IMR-90 (cell line): ENCODE measurements at regions not wholly inside any gene's neighbourhood (a gene's known extent, or its start where the extent isn't known, plus 50 kb on each side); places are given as distances from the start of the nearest gene placed in this dataset.
A peak's percentile ranks its signal among the peaks of the same experiment; 100 is the strongest.

Experiments
- ATAC-seq: fragments of 200-7000 bp; cut with Tn5 transposase; 2 replicates; pipeline ENCODE4 v1.9.1; 2020; ENCODE audit warnings: low read depth, mild to moderate bottlenecking, moderate library complexity
- BruUV-seq: library from RNA; stranded (reverse); fragments of 400-500 nt; replicated peaks from 2 replicates; lab custom pipeline; 2021; lab: Mats Ljungman, UMichigan
- CTCF ChIA-PET: fragments of 300-600 bp; formaldehyde crosslinking; extraction: SDS; loops from one replicate; lab custom pipeline; 2021; ENCODE audit warnings: antibody characterized with exemption; lab: Yijun Ruan, JAX
- POLR2A ChIA-PET: fragments of 300-600 bp; sonication (Branson Sonifier 250); formaldehyde crosslinking; loops from one replicate; lab custom pipeline; 2022; ENCODE audit warnings: antibody characterized with exemption; ENCODE audit not compliant: unreplicated experiment; lab: Charles Lee
- DNase-seq: peaks from one replicate; pipeline ENCODE4 v3.0.0; 2013
- H2AFZ ChIP-seq: replicated peaks from 2 replicates; pipeline ENCODE3; 2013; ENCODE audit warnings: low read length, mild to moderate bottlenecking; ENCODE audit not compliant: poor library complexity
- H2AK5ac ChIP-seq: 2 replicates; pipeline ENCODE4 v1.6.1; 2013; ENCODE audit warnings: low read depth, low read length, inconsistent platforms
- H2AK9ac ChIP-seq: replicated peaks from 2 replicates; pipeline ENCODE3; 2013; ENCODE audit warnings: mild to moderate bottlenecking, low read depth, low read length, moderate library complexity; ENCODE audit not compliant: poor library complexity
- H2BK120ac ChIP-seq: 2 replicates; pipeline ENCODE4 v1.6.1; 2013; ENCODE audit warnings: low read depth, low read length, inconsistent platforms
- H2BK15ac ChIP-seq: 3 replicates; pipeline ENCODE4 v1.6.1; 2013; ENCODE audit warnings: low read depth, low read length, inconsistent platforms
- H2BK20ac ChIP-seq: 2 replicates; pipeline ENCODE4 v1.6.1; 2013; ENCODE audit warnings: low read depth, mild to moderate bottlenecking, inconsistent platforms, low read length, moderate library complexity
- H2BK5ac ChIP-seq: 2 replicates; pipeline ENCODE4 v1.6.1; 2013; ENCODE audit warnings: mild to moderate bottlenecking, low read depth, low read length, inconsistent platforms; ENCODE audit not compliant: poor library complexity, severe bottlenecking
- H3K14ac ChIP-seq: replicated peaks from 2 replicates; pipeline ENCODE4 v1.6.1; 2013; ENCODE audit warnings: low read depth, low read length, inconsistent platforms
- H3K18ac ChIP-seq: 2 replicates; pipeline ENCODE4 v1.6.1; 2013; ENCODE audit warnings: low read depth, low read length, control low read depth
- H3K23ac ChIP-seq: 2 replicates; pipeline ENCODE4 v1.6.1; 2013; ENCODE audit warnings: low read depth, low read length, inconsistent platforms
- H3K27ac ChIP-seq: 2 replicates; pipeline ENCODE4 v1.5.1; 2013; ENCODE audit warnings: mild to moderate bottlenecking, control low read depth, low read length; ENCODE audit not compliant: insufficient read depth
- H3K27me3 ChIP-seq: 2 replicates; pipeline ENCODE4 v1.6.1; 2013; ENCODE audit warnings: low read length; ENCODE audit not compliant: control insufficient read depth, insufficient read depth
- H3K36me3 ChIP-seq: 2 replicates; pipeline ENCODE4 v1.6.1; 2013; ENCODE audit warnings: low read length, mixed read lengths; ENCODE audit not compliant: control insufficient read depth, insufficient read depth
- H3K4ac ChIP-seq: 2 replicates; pipeline ENCODE4 v1.6.1; 2013; ENCODE audit warnings: low read depth, low read length, inconsistent platforms
- H3K4me1 ChIP-seq: 2 replicates; pipeline ENCODE4 v1.6.1; 2013; ENCODE audit warnings: low read length, mixed read lengths; ENCODE audit not compliant: control insufficient read depth, insufficient read depth
- H3K4me2 ChIP-seq: 2 replicates; pipeline ENCODE4 v1.6.1; 2013; ENCODE audit warnings: low read depth, mild to moderate bottlenecking, control low read depth, low read length, moderate library complexity
- H3K4me3 ChIP-seq: 2 replicates; pipeline ENCODE4 v1.5.1; 2013; ENCODE audit warnings: low read depth, mild to moderate bottlenecking, control low read depth, low read length, moderate library complexity; ENCODE audit not compliant: insufficient read depth
- H3K56ac ChIP-seq: 2 replicates; pipeline ENCODE4 v1.6.1; 2013; ENCODE audit warnings: low read length, inconsistent platforms; ENCODE audit not compliant: insufficient read depth; ENCODE audit errors: extremely low read depth
- H3K79me1 ChIP-seq, 2 experiments: 2 replicates each; pipeline ENCODE4 v1.6.1; 2013; ENCODE audit warnings: low read length in 2 of 2, inconsistent platforms in 1 of 2, low read depth in 1 of 2
- H3K9ac ChIP-seq: 2 replicates; pipeline ENCODE4 v1.6.1; 2013; ENCODE audit warnings: low read depth, low read length, control low read depth
- H3K9me1 ChIP-seq: 2 replicates; pipeline ENCODE4 v1.6.1; 2013; ENCODE audit warnings: low read length, inconsistent platforms; ENCODE audit not compliant: insufficient read depth
- H3K9me3 ChIP-seq: 2 replicates; pipeline ENCODE4 v1.6.1; 2013; ENCODE audit warnings: low read length; ENCODE audit not compliant: control insufficient read depth, insufficient read depth
- H4K20me1 ChIP-seq: 2 replicates; pipeline ENCODE4 v1.6.1; 2013; ENCODE audit warnings: low read length, inconsistent platforms; ENCODE audit not compliant: insufficient read depth
- H4K5ac ChIP-seq: 2 replicates; pipeline ENCODE4 v1.6.1; 2013; ENCODE audit warnings: mild to moderate bottlenecking, low read depth, low read length, control low read depth
- H4K8ac ChIP-seq, 2 experiments: 2 replicates each; pipeline ENCODE4 v1.6.1; 2013; ENCODE audit warnings: low read depth in 2 of 2, low read length in 2 of 2, control low read depth in 1 of 2, inconsistent platforms in 1 of 2
- H4K91ac ChIP-seq: 2 replicates; pipeline ENCODE4 v1.6.1; 2013; ENCODE audit warnings: low read depth, low read length, inconsistent platforms; ENCODE audit not compliant: insufficient read depth
- BHLHE40 ChIP-seq: fragments of 150-350 bp; IDR thresholded peaks from 2 replicates; pipeline ENCODE4 v1.6.1; 2016; ENCODE audit warnings: mild to moderate bottlenecking, low read depth, low read length
- CEBPB ChIP-seq: IDR thresholded peaks from 2 replicates; pipeline ENCODE4 v1.6.1; 2012; ENCODE audit warnings: low read depth, low read length, improper control_type of control experiment
- CHD1 ChIP-seq: IDR thresholded peaks from 2 replicates; pipeline ENCODE4 v1.6.1; 2012; ENCODE audit warnings: low read depth, low read length, improper control_type of control experiment
- FOS ChIP-seq: fragments of 150-350 bp; IDR thresholded peaks from 2 replicates; pipeline ENCODE4 v1.6.1; 2016; ENCODE audit warnings: low read depth, low read length
- MAFK ChIP-seq: IDR thresholded peaks from 2 replicates; pipeline ENCODE4 v1.6.1; 2012; ENCODE audit warnings: low read depth, low read length, improper control_type of control experiment
- MAZ ChIP-seq: IDR thresholded peaks from 2 replicates; pipeline ENCODE4 v1.6.1; 2012; ENCODE audit warnings: low read depth, mild to moderate bottlenecking, low read length, improper control_type of control experiment, moderate library complexity, borderline replicate concordance
- MXI1 ChIP-seq: IDR thresholded peaks from 2 replicates; pipeline ENCODE4 v1.6.1; 2012; ENCODE audit warnings: low read depth, mild to moderate bottlenecking, low read length, moderate library complexity, borderline replicate concordance
- RAD21 ChIP-seq: IDR thresholded peaks from 2 replicates; pipeline ENCODE4 v1.6.1; 2012; ENCODE audit warnings: low read length, improper control_type of control experiment
- RCOR1 ChIP-seq: IDR thresholded peaks from 2 replicates; pipeline ENCODE4 v1.6.1; 2012; ENCODE audit warnings: mild to moderate bottlenecking, low read length, improper control_type of control experiment; ENCODE audit not compliant: insufficient replicate concordance
- RFX5 ChIP-seq: IDR thresholded peaks from 2 replicates; pipeline ENCODE4 v1.8.0; 2012; ENCODE audit warnings: low read depth, mild to moderate bottlenecking, low read length, moderate library complexity
- WGBS, 2 experiments: methylation state at CpG; one replicate each; pipeline versions ENCODE4 v1.1.5 to v1.1.7; 2013; ENCODE audit warnings: missing lambda C conversion rate in 2 of 2; ENCODE audit not compliant: insufficient read length in 1 of 2; ENCODE audit errors: extremely low coverage in 2 of 2; 5-methylcytosine and 5-hydroxymethylcytosine counted together
- dilution Hi-C: fragments of 300-500 bp; cut with HindIII; formaldehyde crosslinking; loops from one replicate; pipeline ENCODE4 v1.14.3; 2018; ENCODE audit warnings: low sequenced_read_pairs; ENCODE audit not compliant: unreplicated experiment
- in situ Hi-C: fragments of 300-500 bp; cut with MboI; formaldehyde crosslinking; loops from 3 replicates; pipeline ENCODE4 v1.14.3; 2019; ENCODE audit warnings: low sequenced_read_pairs, inconsistent platforms, mixed read lengths
- intact Hi-C: fragments of 100-400 bp; cut with micrococcal nuclease; formaldehyde crosslinking; loops from 2 replicates; pipeline ENCODE4 v1.10.0; 2022
- TF ChIP-seq, protein P1 (sequence below): conservative IDR thresholded peaks from 2 replicates; pipeline ENCODE4 v1.5.1; 2012; ENCODE audit warnings: mild to moderate bottlenecking, low read depth, low read length, improper control_type of control experiment
- TF ChIP-seq, protein P2 (sequence below): fragments of 150-350 bp; IDR thresholded peaks from 2 replicates; pipeline ENCODE4 v1.6.1; 2016; ENCODE audit warnings: low read depth, mild to moderate bottlenecking, low read length, moderate library complexity, borderline replicate concordance
- TF ChIP-seq, protein P3 (sequence below): fragments of 150-350 bp; IDR thresholded peaks from 2 replicates; pipeline ENCODE4 v1.6.1; 2017; ENCODE audit warnings: mild to moderate bottlenecking, antibody characterized with exemption, low read length, low read depth

DNA sequence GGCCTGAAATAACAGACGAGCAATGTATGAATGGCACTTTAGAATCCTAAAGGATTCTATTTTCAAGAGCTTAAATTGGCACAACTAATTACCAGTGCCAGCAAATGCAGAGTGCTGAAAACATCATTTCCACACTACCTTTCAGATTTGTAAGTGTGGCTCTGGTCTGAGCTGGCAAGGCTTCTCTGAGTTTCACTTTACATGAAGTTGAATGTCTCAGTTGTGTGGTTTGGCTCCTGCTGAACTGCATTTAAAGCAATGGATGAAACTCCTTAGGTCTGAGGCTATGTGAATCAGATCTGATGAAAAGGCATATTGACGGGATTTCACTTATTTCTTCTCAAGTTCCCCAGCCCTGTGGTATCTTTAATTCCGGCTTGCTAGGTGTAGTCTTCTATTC lies 114.8 kb upstream of the PTGFR start:
- no peak overlapping the region for H4K91ac ChIP-seq
- no TSS peak for BruUV-seq
- dilution Hi-C loops = no loop called here
- H3K4me2 ChIP-seq = no peak overlapping the region
- WGBS, 2 experiments = no CpG with 5 or more reads among the region's 3 CpGs
- H3K4me3 ChIP-seq = no peak overlapping the region
- H2BK120ac ChIP-seq = no peak overlapping the region
- in situ Hi-C loops = no loop called here
- H3K9ac ChIP-seq = no peak overlapping the region
- no peaks in the 10 kb centered on the region; the same call in 1 of the 2 replicates for H3K9me1 ChIP-seq
- H3K4ac ChIP-seq = no peak overlapping the region
- no peak overlapping the region for H3K14ac ChIP-seq
- ChIA-PET CTCF (interaction anchor here (1.0 kb wide), 1 partner anchor 143 kb away, joined by 3 read pairs; no protein-coding TSS in a partner anchor), POLR2A (no interaction called here)
- no peak overlapping the region for H2AFZ ChIP-seq
- H2AK9ac ChIP-seq = no peak overlapping the region
- no peaks in the 10 kb centered on the region for H3K9me3 ChIP-seq
- ATAC-seq = no peak
- H3K23ac ChIP-seq = no peak overlapping the region
- H3K56ac ChIP-seq = no peak overlapping the region
- H3K79me1 ChIP-seq = no peaks in the 10 kb centered on the region
- H3K18ac ChIP-seq = no peak overlapping the region
- no peak overlapping the region for H2BK15ac ChIP-seq
- intact Hi-C loops = no loop called here
- H3K4me1 ChIP-seq = no peaks in the 10 kb centered on the region
- no peaks in the 10 kb centered on the region for H3K27me3 ChIP-seq
- H2BK5ac ChIP-seq = no peak overlapping the region
- no peak overlapping the region for H3K27ac ChIP-seq
- H4K8ac ChIP-seq = no peak overlapping the region
- H4K5ac ChIP-seq = no peak overlapping the region
- H3K36me3 ChIP-seq = no peaks in the 10 kb centered on the region
- peak; percentile 48 for DNase-seq
- no peaks in the 10 kb centered on the region for H4K20me1 ChIP-seq
- no peak overlapping the region for H2BK20ac ChIP-seq
- TF ChIP-seq FOS (no peak), MAZ (no peak), CHD1 (no peak), RAD21 (no peak), MXI1 (no peak), MAFK (no peak), CEBPB (no peak), RCOR1 (no peak), RFX5 (no peak), BHLHE40 (no peak)
- TF ChIP-seq, protein P1, sequence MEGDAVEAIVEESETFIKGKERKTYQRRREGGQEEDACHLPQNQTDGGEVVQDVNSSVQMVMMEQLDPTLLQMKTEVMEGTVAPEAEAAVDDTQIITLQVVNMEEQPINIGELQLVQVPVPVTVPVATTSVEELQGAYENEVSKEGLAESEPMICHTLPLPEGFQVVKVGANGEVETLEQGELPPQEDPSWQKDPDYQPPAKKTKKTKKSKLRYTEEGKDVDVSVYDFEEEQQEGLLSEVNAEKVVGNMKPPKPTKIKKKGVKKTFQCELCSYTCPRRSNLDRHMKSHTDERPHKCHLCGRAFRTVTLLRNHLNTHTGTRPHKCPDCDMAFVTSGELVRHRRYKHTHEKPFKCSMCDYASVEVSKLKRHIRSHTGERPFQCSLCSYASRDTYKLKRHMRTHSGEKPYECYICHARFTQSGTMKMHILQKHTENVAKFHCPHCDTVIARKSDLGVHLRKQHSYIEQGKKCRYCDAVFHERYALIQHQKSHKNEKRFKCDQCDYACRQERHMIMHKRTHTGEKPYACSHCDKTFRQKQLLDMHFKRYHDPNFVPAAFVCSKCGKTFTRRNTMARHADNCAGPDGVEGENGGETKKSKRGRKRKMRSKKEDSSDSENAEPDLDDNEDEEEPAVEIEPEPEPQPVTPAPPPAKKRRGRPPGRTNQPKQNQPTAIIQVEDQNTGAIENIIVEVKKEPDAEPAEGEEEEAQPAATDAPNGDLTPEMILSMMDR = no peak
- TF ChIP-seq, protein P2, sequence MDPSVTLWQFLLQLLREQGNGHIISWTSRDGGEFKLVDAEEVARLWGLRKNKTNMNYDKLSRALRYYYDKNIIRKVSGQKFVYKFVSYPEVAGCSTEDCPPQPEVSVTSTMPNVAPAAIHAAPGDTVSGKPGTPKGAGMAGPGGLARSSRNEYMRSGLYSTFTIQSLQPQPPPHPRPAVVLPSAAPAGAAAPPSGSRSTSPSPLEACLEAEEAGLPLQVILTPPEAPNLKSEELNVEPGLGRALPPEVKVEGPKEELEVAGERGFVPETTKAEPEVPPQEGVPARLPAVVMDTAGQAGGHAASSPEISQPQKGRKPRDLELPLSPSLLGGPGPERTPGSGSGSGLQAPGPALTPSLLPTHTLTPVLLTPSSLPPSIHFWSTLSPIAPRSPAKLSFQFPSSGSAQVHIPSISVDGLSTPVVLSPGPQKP = no peak
- TF ChIP-seq, protein P3, sequence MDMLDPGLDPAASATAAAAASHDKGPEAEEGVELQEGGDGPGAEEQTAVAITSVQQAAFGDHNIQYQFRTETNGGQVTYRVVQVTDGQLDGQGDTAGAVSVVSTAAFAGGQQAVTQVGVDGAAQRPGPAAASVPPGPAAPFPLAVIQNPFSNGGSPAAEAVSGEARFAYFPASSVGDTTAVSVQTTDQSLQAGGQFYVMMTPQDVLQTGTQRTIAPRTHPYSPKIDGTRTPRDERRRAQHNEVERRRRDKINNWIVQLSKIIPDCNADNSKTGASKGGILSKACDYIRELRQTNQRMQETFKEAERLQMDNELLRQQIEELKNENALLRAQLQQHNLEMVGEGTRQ = no peak
- no peak overlapping the region for H2AK5ac ChIP-seq
